ENCODE measurements at regions not wholly inside any gene's neighbourhood (a gene's known extent, or its start where the extent isn't known, plus 50 kb on each side); places are given as distances from the start of the nearest gene placed in this dataset.

- TF ChIP-seq GFI1B (tag by site-specific recombination; IDR thresholded peaks at IDR 0.05): no peak
- TF ChIP-seq GLI4 (tag by site-specific recombination; IDR thresholded peaks at IDR 0.05): no peak
- TF ChIP-seq, protein P1, sequence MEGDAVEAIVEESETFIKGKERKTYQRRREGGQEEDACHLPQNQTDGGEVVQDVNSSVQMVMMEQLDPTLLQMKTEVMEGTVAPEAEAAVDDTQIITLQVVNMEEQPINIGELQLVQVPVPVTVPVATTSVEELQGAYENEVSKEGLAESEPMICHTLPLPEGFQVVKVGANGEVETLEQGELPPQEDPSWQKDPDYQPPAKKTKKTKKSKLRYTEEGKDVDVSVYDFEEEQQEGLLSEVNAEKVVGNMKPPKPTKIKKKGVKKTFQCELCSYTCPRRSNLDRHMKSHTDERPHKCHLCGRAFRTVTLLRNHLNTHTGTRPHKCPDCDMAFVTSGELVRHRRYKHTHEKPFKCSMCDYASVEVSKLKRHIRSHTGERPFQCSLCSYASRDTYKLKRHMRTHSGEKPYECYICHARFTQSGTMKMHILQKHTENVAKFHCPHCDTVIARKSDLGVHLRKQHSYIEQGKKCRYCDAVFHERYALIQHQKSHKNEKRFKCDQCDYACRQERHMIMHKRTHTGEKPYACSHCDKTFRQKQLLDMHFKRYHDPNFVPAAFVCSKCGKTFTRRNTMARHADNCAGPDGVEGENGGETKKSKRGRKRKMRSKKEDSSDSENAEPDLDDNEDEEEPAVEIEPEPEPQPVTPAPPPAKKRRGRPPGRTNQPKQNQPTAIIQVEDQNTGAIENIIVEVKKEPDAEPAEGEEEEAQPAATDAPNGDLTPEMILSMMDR (tag by site-specific recombination; IDR thresholded peaks at IDR 0.05): no peak
- no peak for TF ChIP-seq ZNF423 (tag by site-specific recombination; IDR thresholded peaks at IDR 0.05)
These were observed 60.2 kb downstream of the NIBAN1 start for GRCh38 chr1:184914149-184914548.
